Fibroblast of the aortic adventitia (primary cell): ENCODE measurements at regions not wholly inside any gene's neighbourhood (a gene's known extent, or its start where the extent isn't known, plus 50 kb on each side); places are given as distances from the start of the nearest gene placed in this dataset.

Experiments used
- DNase-seq: peaks from one replicate; pipeline ENCODE4 v3.0.0-alpha.2; 2010; ENCODE audit warnings: low read depth
- H3K4me3 ChIP-seq: 2 replicates; pipeline ENCODE4 v1.5.1; 2011; ENCODE audit warnings: low read depth, mild to moderate bottlenecking, control low read depth, low read length, moderate library complexity
- CTCF ChIP-seq: IDR thresholded peaks from 2 replicates; pipeline ENCODE4 v1.5.1; 2011; ENCODE audit warnings: mild to moderate bottlenecking, low read length, control low read depth, inconsistent platforms; ENCODE audit not compliant: insufficient read depth

- DNase-seq: no peak
- TF ChIP-seq CTCF: no peak
- no peak overlapping the region for H3K4me3 ChIP-seq
Measured at GRCh38 chrX:20519826-20520225, 253.1 kb upstream of the RPS6KA3 start.

GRCh38 chrX:20519146-20519545 is 252.4 kb upstream of the RPS6KA3 start:
- no peak for DNase-seq
- TF ChIP-seq CTCF: no peak
- H3K4me3 ChIP-seq: no peak overlapping the region

GRCh38 chrX:20517565-20517964 is 250.9 kb upstream of the RPS6KA3 start:
- TF ChIP-seq CTCF: no peak
- no peak overlapping the region for H3K4me3 ChIP-seq
- peak; percentile 68 for DNase-seq

GRCh38 chrX:20515841-20516461 is 249.2 kb upstream of the RPS6KA3 start:
- no peak for TF ChIP-seq CTCF
- DNase-seq: peak; percentile 83
- H3K4me3 ChIP-seq: no peak overlapping the region

- H3K4me3 ChIP-seq: no peak overlapping the region
- TF ChIP-seq CTCF: no peak
- peak; percentile 52 for DNase-seq
Measured at GRCh38 chrX:20514358-20514757, 247.6 kb upstream of the RPS6KA3 start.

- H3K4me3 ChIP-seq: no peak overlapping the region
- no peak for TF ChIP-seq CTCF
- no peak for DNase-seq
Measured at GRCh38 chrX:20513185-20513584, 246.5 kb upstream of the RPS6KA3 start.

GRCh38 chrX:20511792-20512191 is 245.1 kb upstream of the RPS6KA3 start:
- H3K4me3 ChIP-seq: no peak overlapping the region
- DNase-seq: no peak
- TF ChIP-seq CTCF: no peak
